ENCODE measurements at regions not wholly inside any gene's neighbourhood (a gene's known extent, or its start where the extent isn't known, plus 50 kb on each side); places are given as distances from the start of the nearest gene placed in this dataset.
A peak's percentile ranks its signal among the peaks of the same experiment; 100 is the strongest.

GRCh38 chr13:31629085-31629780, 110.1 kb upstream of the RXFP2 start:
- Histone ChIP-seq H3K27ac (no peak overlapping the region), H3K4me3 (no peak overlapping the region), H3K4me1 (replicated peaks in 1 of 2) (no peaks in the 10 kb centered on the region)
- in situ Hi-C loops (cut with MboI; ENCODE audit: low pct_unique_long_range_greater_than_20kb in 2 of 9, low sequenced_read_pairs in 9 of 9, unreplicated experiment in 9 of 9) = no loop called here
- WGBS, 10 experiments = 30 to 100% (median 58%) methylated on average over 1 to 3 of the region's 3 CpGs; no CpG with 5 or more reads in 6 of the 10 experiments
- peak in 2 of 8 experiments; percentile 43 to 66 for ATAC-seq (replicated peaks in 6 of 8)

- no peak overlapping the region for H3K4me3 ChIP-seq
- 0 to 75% (median 47%) methylated on average over 2 to 3 of the region's 3 CpGs; no CpG with 5 or more reads in 6 of the 10 experiments for WGBS, 10 experiments
- no peaks in the 10 kb centered on the region for H3K4me1 ChIP-seq (replicated peaks in 1 of 2)
- ATAC-seq (replicated peaks in 6 of 8) = peak in 2 of 8 experiments; percentile 38 to 91
- H3K27ac ChIP-seq = no peak overlapping the region
- in situ Hi-C loops (cut with MboI; ENCODE audit: low pct_unique_long_range_greater_than_20kb in 2 of 9, low sequenced_read_pairs in 9 of 9, unreplicated experiment in 9 of 9) = no loop called here
Measured at GRCh38 chr13:31631071-31631470, 108.3 kb upstream of the RXFP2 start.

GRCh38 chr13:31631746-31632145, 107.6 kb upstream of the RXFP2 start:
- Histone ChIP-seq H3K4me1 (replicated peaks in 1 of 2) (no peaks in the 10 kb centered on the region), H3K27ac (no peak overlapping the region), H3K4me3 (no peak overlapping the region)
- in situ Hi-C loops (cut with MboI; ENCODE audit: low pct_unique_long_range_greater_than_20kb in 2 of 9, low sequenced_read_pairs in 9 of 9, unreplicated experiment in 9 of 9) = no loop called here
- ATAC-seq (replicated peaks in 6 of 8) = no peak

GRCh38 chr13:31638577-31638976, 100.7 kb upstream of the RXFP2 start:
- Histone ChIP-seq H3K27ac (no peak overlapping the region), H3K4me3 (no peak overlapping the region), H3K4me1 (replicated peaks in 1 of 2) (no peaks in the 10 kb centered on the region)
- ATAC-seq (replicated peaks in 6 of 8) = peak in 1 of 8 experiments; percentile 71
- in situ Hi-C loops (cut with MboI; ENCODE audit: low pct_unique_long_range_greater_than_20kb in 2 of 9, low sequenced_read_pairs in 9 of 9, unreplicated experiment in 9 of 9) = no loop called here
- WGBS, 10 experiments = 0 to 88% (median 50%) methylated on average over 1 of the region's 1 CpG; no CpG with 5 or more reads in 6 of the 10 experiments

- Histone ChIP-seq H3K4me3 (no peak overlapping the region), H3K4me1 (replicated peaks in 1 of 2) (no peaks in the 10 kb centered on the region), H3K27ac (no peak overlapping the region)
- in situ Hi-C loops (cut with MboI; ENCODE audit: low pct_unique_long_range_greater_than_20kb in 2 of 9, low sequenced_read_pairs in 9 of 9, unreplicated experiment in 9 of 9) = no loop called here
- ATAC-seq (replicated peaks in 6 of 8) = no peak
- WGBS, 10 experiments = 12 to 95% (median 83%) methylated on average over 4 to 5 of the region's 5 CpGs
Measured at GRCh38 chr13:31639443-31640163, 99.7 kb upstream of the RXFP2 start.

- in situ Hi-C loops (cut with MboI; ENCODE audit: low pct_unique_long_range_greater_than_20kb in 2 of 9, low sequenced_read_pairs in 9 of 9, unreplicated experiment in 9 of 9) = no loop called here
- ATAC-seq (replicated peaks in 6 of 8) = no peak
- peaks cover 2 to 11% of the 10 kb centered on the region in 2 donors for H3K4me1 ChIP-seq (replicated peaks in 1 of 2)
- H3K27ac ChIP-seq = no peak overlapping the region
- H3K4me3 ChIP-seq = no peak overlapping the region
- WGBS, 10 experiments = 42 to 100% (median 78%) methylated on average over 1 to 4 of the region's 4 CpGs
Measured at GRCh38 chr13:31649766-31650165, 89.6 kb upstream of the RXFP2 start.

GRCh38 chr13:31653730-31654129, 85.6 kb upstream of the RXFP2 start:
- 0 to 100% (median 70%) methylated on average over 1 to 2 of the region's 2 CpGs; no CpG with 5 or more reads in 4 of the 10 experiments for WGBS, 10 experiments
- Histone ChIP-seq H3K27ac (no peak overlapping the region), H3K4me1 (replicated peaks in 1 of 2) (peaks cover 2 to 11% of the 10 kb centered on the region in 2 donors), H3K4me3 (no peak overlapping the region)
- in situ Hi-C loops (cut with MboI; ENCODE audit: low pct_unique_long_range_greater_than_20kb in 2 of 9, low sequenced_read_pairs in 9 of 9, unreplicated experiment in 9 of 9) = no loop called here
- ATAC-seq (replicated peaks in 6 of 8) = no peak

- Histone ChIP-seq H3K27ac (no peak overlapping the region), H3K4me1 (replicated peaks in 1 of 2) (no peaks in the 10 kb centered on the region), H3K4me3 (no peak overlapping the region)
- in situ Hi-C loops (cut with MboI; ENCODE audit: low pct_unique_long_range_greater_than_20kb in 2 of 9, low sequenced_read_pairs in 9 of 9, unreplicated experiment in 9 of 9) = no loop called here
- WGBS, 10 experiments = 0 to 83% (median 6%) methylated on average over 1 of the region's 1 CpG; no CpG with 5 or more reads in 2 of the 10 experiments
- no peak for ATAC-seq (replicated peaks in 6 of 8)
Measured at GRCh38 chr13:31663880-31664585, 75.3 kb upstream of the RXFP2 start.

- 0 to 100% (median 85%) methylated on average over 1 of the region's 1 CpG for WGBS, 10 experiments
- H3K27ac ChIP-seq = no peak overlapping the region
- peaks cover 0 to 6% of the 10 kb centered on the region in 2 donors for H3K4me1 ChIP-seq (replicated peaks in 1 of 2)
- ATAC-seq (replicated peaks in 6 of 8) = no peak
- in situ Hi-C loops (cut with MboI; ENCODE audit: low pct_unique_long_range_greater_than_20kb in 2 of 9, low sequenced_read_pairs in 9 of 9, unreplicated experiment in 9 of 9) = no loop called here
- no peak overlapping the region for H3K4me3 ChIP-seq
Measured at GRCh38 chr13:31670831-31671617, 68.3 kb upstream of the RXFP2 start.

GRCh38 chr13:31674051-31674450, 65.3 kb upstream of the RXFP2 start:
- 11 to 100% (median 67%) methylated on average over 1 of the region's 1 CpG; no CpG with 5 or more reads in 1 of the 10 experiments for WGBS, 10 experiments
- ATAC-seq (replicated peaks in 6 of 8) = peak in 2 of 8 experiments; percentile 39 to 47
- H3K4me3 ChIP-seq = no peak overlapping the region
- H3K4me1 ChIP-seq (replicated peaks in 1 of 2) = peaks cover 0 to 6% of the 10 kb centered on the region in 2 donors
- in situ Hi-C loops (cut with MboI; ENCODE audit: low pct_unique_long_range_greater_than_20kb in 2 of 9, low sequenced_read_pairs in 9 of 9, unreplicated experiment in 9 of 9) = no loop called here
- H3K27ac ChIP-seq = no peak overlapping the region

GRCh38 chr13:31675440-31675953, 63.8 kb upstream of the RXFP2 start:
- no peak overlapping the region for H3K27ac ChIP-seq
- H3K4me1 ChIP-seq (replicated peaks in 1 of 2) = peaks cover 0 to 6% of the 10 kb centered on the region in 2 donors
- H3K4me3 ChIP-seq = no peak overlapping the region
- WGBS, 10 experiments = 0 to 100% (median 63%) methylated on average over 1 to 4 of the region's 5 CpGs; no CpG with 5 or more reads in 1 of the 10 experiments
- in situ Hi-C loops (cut with MboI; ENCODE audit: low pct_unique_long_range_greater_than_20kb in 2 of 9, low sequenced_read_pairs in 9 of 9, unreplicated experiment in 9 of 9) = no loop called here
- ATAC-seq (replicated peaks in 6 of 8) = peak in 4 of 8 experiments; percentile 58 to 97 (median 66)

- Histone ChIP-seq H3K27ac (no peak overlapping the region), H3K4me1 (replicated peaks in 1 of 2) (peaks cover 3 to 4% of the 10 kb centered on the region in 2 donors), H3K4me3 (no peak overlapping the region)
- in situ Hi-C loops (cut with MboI; ENCODE audit: low pct_unique_long_range_greater_than_20kb in 2 of 9, low sequenced_read_pairs in 9 of 9, unreplicated experiment in 9 of 9) = no loop called here
- 49 to 100% (median 100%) methylated on average over 1 to 2 of the region's 2 CpGs; no CpG with 5 or more reads in 1 of the 10 experiments for WGBS, 10 experiments
- ATAC-seq (replicated peaks in 6 of 8) = no peak
Measured at GRCh38 chr13:31681133-31681532, 58.2 kb upstream of the RXFP2 start.
